COR-L47 (cell line): ENCODE measurements at regions not wholly inside any gene's neighbourhood (a gene's known extent, or its start where the extent isn't known, plus 50 kb on each side); places are given as distances from the start of the nearest gene placed in this dataset.

ENCODE experiments used
- DNase-seq: peaks from one replicate; lab custom pipeline; 2025; lab: John Stamatoyannopoulos, UW

DNA sequence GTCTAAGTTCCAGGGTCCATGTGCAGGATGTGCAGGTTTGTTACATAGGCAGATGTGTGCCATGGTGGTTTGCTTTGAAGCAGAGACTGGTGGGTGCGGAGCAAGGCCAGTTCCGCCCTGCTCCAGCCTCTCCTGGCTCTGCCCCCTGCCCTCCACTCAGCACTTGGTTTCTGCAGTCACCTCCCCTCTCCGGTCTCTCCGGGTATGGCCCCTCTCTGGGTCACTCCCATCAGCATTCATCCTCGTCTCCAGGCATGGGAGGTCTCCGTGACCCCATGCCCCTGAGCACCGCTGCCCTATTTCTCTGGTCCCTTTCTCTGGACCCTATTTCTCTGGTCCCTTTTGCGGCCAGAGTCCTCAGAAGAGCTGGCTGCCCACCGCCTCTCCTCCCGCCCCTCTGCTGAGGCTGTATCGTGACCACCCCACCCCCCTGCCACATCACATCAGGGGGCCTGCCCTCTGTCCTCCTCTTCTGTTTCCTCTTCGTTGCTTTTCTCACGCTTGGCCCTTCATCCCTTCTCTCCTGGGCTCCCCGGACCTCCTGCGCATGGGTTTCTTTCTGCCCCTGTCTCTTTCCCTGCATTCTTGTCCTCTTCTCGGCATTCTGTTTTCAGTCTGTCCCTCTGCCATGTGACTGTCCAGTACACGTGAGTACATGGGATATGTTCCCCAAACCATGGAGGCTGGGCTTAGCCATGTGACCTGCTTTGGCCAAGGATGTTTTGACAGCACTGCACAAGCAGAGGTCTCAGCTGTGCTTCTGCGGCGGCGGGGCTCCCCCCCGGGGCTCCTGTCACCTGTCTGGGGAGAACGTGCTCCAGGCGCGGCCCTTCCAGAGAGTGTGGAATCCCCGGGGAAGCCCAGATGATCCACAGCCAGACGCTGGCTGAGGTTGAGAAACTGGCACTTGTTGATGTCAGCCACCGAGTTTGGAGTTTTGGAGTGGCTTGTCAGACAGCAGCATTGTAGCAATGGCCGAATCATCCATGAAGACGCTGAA is 54.4 kb upstream of the C1orf174 start:
- DNase-seq: peak; percentile 9

DNA sequence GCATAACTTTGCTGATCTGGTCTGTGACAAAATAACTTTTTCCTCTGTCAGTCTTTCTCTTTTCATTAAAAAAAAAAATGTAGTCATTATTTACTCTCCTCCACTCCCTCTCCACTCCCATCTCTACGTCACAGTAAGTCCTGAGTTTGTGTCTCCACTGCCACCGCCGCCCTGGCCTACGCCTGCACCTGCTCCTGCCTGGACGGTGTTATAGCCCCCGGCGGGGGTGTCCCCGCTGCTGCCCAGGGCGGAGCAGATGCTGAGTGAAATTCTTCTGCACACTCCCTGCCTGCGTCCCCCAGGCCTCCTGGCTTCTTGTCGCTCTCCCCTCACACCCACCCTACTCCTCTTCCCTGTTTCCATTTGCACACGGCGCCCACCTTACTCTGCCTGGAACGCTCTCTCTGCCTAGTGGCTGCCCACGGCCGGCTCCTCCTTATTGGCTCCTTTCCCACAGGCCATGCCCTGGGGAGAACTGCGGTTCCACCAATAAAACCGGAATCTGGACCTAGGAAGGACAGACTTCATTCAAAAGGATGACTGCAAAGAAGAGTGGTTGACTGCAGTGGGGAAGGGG is 55.2 kb upstream of the C1orf174 start:
- DNase-seq: no peak

DNA sequence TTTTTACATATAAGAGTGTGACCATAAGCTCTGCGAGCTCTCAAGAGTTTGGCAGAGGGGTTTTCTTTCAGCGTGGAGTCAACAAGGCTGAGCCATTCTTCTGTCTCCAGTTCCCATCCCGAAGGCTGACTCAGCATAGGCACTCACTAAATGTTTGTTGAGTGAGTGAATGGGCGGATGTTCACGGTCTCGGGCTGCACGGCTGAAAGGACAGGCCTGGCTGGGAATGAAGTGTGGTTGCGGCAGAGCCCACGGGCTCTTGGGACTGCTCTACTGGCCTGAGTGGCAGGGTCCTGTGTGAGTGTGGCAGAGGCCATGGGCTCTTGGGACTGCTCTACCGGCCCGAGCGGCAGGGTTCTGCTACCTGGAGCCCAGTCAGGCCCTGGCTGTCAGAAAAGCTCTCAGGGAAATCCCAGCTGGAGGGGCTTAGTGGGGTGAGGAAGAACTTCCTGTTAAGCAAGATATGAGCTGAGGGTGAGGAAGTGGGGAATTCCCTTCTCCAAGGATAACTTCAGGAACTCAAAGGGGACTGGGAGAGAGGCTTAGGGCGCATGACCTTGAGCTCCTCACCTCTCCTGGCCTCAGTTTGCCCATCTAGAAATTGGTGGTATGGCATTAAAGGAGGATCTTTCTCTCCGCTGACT is 56.6 kb upstream of the C1orf174 start:
- no peak for DNase-seq

DNA sequence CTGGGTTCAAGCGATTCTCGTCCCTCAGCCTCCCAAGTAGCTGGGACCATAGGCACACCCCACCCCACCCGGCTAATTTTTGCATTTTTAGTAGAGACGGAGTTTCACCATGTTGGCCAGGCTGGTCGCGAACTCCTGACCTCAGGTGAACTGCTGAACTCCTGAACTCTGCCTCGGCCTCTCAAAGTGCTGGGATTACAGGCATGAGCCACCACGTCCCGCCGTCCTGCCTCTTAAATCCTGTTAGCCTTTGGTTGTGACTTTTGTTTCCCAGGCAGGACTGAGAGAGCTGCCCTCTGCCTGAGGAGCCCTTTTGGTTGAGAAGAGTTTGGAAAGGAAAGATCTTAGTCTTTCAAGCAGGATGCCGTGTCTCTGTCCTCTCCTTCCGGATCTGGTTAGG is 59.3 kb upstream of the C1orf174 start:
- no peak for DNase-seq

DNA sequence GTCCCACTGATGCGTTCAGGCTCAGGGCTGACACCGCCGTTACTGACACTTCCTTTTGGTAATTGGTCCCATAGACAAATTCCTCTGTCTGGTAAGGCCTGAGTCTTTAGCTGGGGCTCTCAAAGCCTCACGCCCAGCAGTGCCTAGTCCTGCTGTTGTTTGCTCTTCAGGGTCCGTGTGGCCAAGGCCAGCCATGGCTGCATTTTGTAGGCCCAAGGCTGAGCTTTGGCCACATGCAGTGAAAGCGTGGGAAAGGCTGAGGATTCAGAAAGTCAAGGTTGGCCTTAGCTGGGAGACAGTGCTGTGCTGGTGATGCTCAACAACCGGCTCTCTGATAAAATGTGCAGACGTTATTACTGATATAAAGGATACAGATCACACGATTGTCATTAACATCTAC is 63.5 kb upstream of the C1orf174 start:
- no peak for DNase-seq

DNA sequence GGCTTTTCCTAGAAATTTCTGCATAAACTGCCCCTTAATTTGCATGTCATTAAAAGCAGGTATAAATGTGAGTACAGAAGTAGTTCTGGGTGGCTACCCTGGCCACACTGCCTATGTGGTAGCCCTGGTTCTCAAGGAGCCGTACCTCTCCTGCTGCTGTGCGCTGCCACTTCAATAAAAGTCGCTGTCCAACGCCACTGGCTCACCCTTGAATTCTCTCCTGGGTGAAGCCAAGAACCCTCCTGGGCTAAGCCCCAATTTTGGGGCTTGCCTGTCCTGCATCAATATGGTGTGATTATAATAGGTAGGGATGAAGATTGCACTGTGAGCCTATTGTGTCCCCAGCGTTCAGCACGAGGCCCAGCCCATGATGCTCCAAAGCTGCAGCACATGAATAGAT is 65.6 kb upstream of the C1orf174 start:
- DNase-seq: no peak

DNA sequence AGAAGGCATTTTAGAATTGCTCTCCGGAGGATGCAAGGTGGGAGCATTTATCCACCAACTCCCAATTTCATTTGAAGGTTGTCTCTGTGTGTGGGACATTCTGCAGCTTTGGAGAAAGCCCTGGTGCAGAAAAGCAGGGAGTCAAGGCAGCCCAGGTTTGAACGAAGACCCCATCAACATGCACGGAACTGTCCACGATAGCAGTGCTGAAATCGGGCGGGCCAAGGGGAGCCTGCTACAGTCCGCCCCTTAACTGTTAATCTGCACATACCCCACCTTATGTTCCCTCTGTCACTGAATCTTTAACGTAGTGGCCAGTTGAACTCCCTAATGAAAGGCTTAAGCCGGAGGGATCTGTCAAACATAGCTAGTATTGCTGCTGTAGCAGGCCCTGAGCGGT is 68.8 kb upstream of the C1orf174 start:
- no peak for DNase-seq

DNA sequence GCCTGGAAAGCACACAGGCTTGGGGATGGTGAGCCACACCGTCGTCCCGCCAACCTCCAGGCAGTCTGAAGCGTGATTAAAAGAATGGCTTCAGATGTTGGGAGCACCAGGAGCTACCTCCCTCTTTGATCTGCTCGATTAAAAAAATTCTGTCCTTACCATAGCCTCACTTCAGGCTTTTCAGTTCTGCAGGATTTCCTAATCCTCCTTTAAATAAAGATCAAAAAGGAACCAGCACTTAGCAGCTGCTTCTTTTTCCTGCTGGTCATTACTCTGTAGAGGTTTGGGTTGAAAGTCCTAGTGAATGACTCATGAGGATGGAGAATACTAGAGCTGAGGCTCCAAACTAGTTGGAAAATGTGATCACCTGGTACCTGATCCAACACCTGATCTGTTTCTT is 71.9 kb upstream of the C1orf174 start:
- no peak for DNase-seq

DNA sequence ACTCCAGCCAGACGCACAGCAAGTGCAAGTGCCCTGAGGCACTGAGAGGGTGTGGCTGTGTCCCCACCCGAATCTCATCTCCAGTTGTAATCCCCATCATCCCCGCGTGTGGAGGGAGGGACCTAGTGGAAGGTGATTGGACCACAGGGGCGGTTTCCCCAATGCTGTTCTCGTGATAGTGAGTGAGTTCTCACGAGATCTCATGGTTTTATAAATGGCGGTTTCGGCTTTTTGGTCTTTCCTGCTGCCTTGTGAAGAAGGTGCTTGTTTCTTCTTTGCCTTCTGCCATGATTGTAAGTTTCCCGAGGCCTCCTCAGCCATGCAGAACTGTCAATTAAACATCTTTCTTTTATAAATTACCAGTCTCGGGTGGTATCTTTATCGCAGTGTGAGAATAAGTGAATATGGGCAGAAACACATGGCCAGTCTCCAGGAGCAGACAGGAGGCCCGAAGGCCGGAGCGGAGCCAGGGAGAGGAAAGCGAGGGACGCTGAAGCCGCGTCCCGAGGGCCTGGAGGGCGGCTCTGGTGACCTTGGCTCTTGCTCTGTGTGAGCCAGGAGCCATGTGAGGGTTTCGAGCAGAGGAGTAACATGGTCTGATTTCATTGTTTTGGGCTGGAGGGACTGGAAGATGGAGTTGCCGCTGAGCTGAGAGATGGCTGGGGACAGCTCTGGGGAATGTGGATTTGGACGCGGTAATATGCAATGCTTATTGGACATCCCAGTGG is 76.0 kb upstream of the C1orf174 start:
- DNase-seq: no peak

DNA sequence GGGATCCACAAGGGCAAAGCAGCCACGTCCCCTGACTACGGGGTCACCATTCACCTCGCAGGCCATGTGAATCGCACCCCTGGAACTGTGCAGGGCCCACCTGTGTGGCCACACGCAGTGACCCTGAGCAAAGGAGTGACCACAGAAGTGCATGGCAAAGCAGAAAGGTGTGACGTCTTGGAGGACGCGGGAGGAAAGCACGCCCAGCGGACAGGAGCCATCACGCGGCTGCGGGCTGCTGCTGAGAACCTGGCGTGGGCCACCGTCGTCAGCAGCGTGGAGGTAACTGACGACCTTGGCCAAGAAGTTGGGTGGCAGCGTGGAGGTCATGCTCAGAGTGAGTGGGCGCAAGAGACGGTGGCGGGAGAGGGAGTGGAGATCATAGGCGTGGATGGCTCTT is 76.7 kb upstream of the C1orf174 start:
- DNase-seq: no peak

DNA sequence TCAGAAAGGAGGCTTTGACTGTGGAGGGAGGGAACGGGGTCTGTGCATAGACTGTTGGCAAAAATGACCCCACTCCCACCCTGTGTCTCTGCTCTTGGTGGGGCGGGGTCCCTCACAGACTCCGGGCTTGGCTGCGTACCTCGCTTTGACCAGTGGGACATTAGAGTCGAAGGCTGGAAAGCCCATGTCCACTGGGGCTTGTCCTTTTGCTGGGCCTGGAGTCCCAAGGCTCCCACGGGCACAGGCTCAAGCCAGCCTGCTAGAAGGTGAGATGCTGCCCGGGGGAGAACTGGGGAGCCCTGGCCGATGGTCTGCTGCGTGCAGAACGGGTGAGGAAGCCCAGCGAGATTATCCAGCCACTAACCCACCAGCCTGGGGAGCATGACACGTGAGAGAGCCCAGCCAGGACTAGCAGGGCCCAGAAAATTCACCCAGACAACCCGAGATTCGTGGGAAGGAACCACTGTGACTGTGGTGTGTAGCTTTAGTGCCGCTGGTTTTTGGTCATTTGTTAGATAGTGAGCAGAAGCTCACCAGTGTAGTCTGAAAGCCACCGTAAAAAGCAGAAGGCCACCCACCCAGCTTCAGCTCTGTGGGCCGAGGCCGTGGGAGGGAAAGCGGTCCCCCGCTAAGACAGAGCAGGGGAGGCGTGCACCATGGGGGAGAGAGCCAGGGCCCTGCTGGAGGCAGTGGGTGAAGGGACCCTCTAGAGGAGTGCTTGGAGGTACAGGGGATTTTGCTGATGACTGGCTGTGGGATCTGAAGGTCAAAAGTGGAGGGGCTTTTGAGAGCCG is 78.3 kb upstream of the C1orf174 start:
- DNase-seq: no peak

DNA sequence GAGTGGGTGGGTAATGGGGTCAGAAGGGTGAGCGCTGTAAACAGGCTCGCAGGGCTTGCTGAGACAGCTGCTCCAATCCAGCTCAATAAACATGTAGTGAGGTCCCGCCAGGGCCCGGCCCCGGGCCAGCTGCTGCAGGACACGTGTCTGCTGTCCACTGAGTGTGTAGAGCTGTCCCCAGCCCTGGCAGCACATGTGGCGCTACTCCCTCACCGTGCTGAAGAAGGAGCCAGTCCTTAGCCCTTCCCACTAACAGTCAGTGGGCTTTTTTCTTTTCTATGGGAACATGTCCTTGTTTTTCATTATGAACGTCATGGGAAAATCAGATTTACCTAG is 78.9 kb upstream of the C1orf174 start:
- no peak for DNase-seq

DNA sequence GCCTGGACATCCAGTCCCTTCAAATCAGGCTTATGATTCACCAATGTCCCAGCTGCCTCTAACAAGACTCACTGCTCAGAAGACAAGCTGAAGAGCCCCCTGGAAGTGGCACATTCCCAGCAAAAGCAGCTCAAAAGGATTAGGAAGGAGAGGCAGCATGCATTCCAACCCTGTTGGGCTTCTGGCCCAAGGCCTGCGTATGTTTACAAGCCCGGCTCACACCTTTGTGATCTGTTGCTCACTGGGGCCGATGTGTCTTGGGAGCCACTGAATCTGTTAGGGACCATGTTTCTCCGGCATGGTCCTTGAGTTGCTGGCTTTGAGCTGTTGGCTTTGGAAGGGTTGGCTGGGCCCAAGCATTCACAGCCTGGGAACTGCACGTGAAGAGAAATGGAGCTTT is 81.2 kb upstream of the C1orf174 start:
- DNase-seq: no peak

DNA sequence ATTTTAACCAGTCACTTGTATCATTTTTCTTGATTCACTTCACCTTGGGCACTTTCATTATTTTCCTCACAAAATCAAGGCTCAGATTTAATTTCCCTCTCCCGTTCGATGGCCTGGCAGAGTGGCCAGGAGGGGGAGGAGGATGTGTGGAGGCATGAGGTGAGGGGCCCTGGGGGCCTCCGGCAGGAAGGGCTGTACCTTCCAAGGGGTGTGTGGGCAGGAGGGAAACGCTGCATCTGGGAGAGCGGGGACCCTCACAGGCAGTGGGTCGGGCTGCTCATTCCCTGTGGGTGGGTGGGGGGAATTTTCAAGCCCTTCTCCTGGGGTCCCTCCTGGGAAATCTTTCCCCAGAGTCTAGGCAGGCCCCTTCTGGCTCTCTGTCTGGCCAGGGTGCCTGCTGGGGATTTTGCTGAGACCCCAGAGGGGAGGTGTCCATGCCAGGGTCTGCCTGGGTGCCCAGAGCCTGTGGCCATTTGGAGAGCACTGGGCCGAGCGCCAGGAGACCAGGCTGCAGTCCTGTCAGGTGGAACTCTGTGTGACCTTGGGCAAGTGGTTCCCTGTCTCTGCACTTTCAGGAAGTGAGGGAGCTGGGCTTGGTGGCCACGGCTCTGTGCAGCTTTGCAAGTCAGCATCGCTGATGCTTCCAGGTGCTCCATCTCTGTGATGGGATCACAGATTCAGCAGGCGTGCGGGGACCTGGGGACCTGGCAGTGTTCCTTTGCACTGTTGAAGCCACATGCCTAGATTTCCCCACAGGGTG is 81.9 kb upstream of the C1orf174 start:
- no peak for DNase-seq

DNA sequence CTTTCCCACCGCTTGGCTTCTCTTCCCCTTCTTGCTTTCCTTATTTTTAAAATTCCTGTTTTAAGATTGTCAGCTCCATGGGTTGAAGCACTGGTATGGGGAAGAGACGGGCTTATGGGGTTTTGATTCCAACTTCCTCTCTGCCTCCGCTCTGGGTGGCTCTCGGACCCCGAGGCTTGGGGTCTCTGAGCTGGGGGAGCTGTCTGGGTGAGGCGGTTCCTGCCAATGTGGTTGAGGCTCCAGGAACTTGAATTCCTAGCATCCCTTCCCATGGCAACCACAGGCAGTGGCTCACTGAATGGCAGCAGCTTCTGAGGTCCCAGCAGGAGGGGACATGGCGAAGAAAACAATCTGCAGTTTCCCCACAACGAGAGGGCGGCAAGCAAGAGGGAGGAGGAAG is 83.1 kb upstream of the C1orf174 start:
- no peak for DNase-seq

DNA sequence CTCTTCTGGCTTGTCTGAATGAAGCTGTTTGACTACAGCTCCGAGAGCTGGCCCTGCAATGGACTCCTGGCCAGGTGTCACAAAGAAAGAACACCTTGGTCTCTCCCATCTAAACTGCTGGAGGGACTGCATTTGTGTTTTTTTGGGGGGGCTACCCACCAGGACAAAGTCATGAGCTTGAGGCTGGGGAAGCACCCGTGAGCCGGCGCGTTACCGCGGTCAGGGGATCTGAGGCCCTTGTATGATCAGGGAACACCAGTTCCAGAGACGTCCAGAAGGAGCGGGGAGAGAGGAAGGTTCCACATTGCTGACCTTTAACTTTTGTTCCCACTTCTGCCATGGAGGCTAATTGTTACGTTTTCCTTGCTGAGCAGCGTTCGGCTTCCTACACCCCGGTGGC is 84.5 kb upstream of the C1orf174 start:
- no peak for DNase-seq

DNA sequence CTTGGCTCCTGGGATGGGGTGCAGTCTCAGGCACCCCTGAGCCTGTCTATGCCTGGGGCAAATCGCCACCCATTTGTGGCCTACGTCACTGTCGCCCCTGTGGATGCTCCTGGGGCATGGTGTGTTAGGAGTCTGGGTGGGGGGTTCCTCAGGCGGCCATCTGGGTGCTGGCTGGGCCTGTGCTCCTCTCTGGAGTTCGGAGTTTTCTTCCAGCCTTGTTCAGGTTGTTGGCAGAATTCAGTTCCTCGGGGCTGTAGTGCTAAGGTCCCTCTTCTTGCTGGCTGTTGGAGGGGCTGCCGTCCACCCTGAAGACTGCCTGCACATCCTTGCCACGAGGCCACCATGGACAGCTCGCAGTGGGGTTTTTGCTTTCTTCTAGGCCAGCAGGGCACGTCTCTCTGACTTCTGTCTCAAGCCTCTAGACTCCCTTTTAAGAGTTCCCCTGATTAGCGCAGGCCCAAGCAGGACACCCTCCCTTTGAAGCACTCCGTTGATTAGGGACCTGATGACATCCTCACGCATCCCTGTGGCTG is 86.7 kb upstream of the C1orf174 start:
- DNase-seq: no peak

DNA sequence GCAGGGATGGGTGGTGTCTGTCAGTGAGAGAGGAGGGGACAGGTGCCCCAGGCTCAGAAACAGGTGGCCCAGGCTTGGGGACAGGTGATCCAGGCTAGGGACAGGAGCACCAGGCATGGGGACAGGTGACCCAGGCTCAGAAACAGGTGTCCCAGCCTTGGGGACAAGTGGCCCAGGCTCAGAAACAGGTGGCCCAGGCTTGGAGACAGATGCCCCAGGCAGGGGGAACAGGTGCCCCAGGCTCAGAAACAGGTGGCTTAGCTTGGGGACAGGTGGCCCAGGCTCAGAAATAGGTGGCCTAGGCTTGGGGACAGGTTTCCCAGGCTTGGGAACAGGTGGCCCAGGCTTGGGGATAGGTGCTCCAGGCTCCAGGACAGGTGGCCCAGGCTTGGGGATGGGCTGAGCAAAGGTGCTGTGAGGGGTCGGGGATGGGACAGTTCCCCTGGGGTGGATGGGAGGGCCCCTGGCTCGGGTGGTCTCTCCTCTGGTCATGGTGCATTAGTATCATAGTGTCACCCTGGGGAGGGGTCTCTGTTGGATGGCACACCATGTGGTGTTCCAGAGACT is 87.7 kb upstream of the C1orf174 start:
- no peak for DNase-seq

DNA sequence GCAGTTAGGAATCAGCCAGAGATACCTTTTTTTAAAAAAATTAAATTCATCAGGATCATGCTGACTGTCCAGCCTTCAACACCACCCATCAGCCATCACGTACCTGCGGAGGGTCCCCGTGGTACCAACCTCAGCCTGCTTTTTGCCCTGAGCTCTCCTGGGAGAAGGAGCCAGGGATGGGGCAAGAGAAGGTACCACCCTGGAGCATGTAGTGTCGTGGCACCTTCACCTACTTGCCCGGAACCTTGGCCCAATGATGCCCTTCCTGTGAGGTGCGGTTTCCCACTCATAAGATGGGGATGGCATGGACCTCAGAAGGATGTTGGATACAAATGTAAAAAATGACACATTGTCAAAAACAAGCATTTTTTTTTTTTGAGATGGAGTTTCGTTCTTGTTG is 88.4 kb upstream of the C1orf174 start:
- DNase-seq: no peak

DNA sequence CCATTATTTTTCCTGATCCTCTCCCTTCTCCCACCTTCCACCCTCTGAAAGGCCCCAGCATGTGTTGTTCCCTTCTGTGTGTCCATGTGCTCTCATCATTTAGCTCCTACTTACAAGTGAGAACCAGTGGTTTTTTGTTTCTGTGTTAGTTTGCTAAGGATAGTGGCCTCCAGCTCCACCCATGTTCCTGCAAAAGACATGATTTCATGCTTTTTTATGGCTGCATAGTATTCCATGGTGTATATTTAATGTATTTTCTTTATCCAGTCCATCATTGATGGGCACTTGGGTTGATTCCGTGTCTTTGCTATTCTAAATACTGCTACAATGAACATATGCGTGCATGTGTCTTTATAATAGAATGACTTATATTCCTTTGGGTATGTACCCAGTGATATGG is 89.4 kb upstream of the C1orf174 start:
- no peak for DNase-seq
